ENCODE measurements at regions not wholly inside any gene's neighbourhood (a gene's known extent, or its start where the extent isn't known, plus 50 kb on each side); places are given as distances from the start of the nearest gene placed in this dataset.

- ChIA-PET CTCF (no interaction called here), POLR2A (no interaction called here)
- no peak overlapping the region for H3K4me2 ChIP-seq
- H3K9me3 ChIP-seq = 0 out of 3 replicates have a peak, but pooled peaks cover 5% of the 10 kb centered on the region
- FAIRE-seq (no peak), ATAC-seq (no peak), DNase-seq (ENCODE audit: low read depth in 1 of 2, low spot score in 1 of 2) (no peak)
- TF ChIP-seq PBX3 (IDR thresholded peaks at IDR 0.05) (no peak), ATOH8 (CRISPR knock-in tag; IDR thresholded peaks at IDR 0.05; ENCODE audit: low read depth) (no peak), MAFK (IDR thresholded peaks at IDR 0.05; ENCODE audit: partially characterized antibody) (no peak), HES2 (IDR thresholded peaks at IDR 0.05) (no peak), HOXB13 (CRISPR knock-in tag; IDR thresholded peaks at IDR 0.05; ENCODE audit: low read depth) (no peak), RAD21 (conservative IDR thresholded peaks at IDR 0.05 in 1 of 2, IDR thresholded peaks at IDR 0.05 in 1 of 2) (no peak), BCL3 (IDR thresholded peaks at IDR 0.05) (no peak), E2F6 (IDR thresholded peaks at IDR 0.05; ENCODE audit: borderline replicate concordance, low read depth) (no peak), SREBF2 (IDR thresholded peaks at IDR 0.05) (no peak), HMGXB4 (CRISPR knock-in tag; IDR thresholded peaks at IDR 0.05; ENCODE audit: borderline replicate concordance) (no peak), MYC (IDR thresholded peaks at IDR 0.05; ENCODE audit: borderline replicate concordance, low read length) (no peak)
- no peaks in the 10 kb centered on the region for H3K4me1 ChIP-seq
- no peak overlapping the region for H3K27ac ChIP-seq
- 13% methylated on average over 2 of the region's 2 CpGs for WGBS (ENCODE audit: missing lambda C conversion rate)
- H3K4me3 ChIP-seq = no peak overlapping the region
Measured at GRCh38 chr6:16811277-16811979, 50.2 kb upstream of the ATXN1 start.
